Spleen (tissue), 11 donors: ENCODE measurements at regions not wholly inside any gene's neighbourhood (a gene's known extent, or its start where the extent isn't known, plus 50 kb on each side); places are given as distances from the start of the nearest gene placed in this dataset.
A peak's percentile ranks its signal among the peaks of the same experiment; 100 is the strongest.

Source experiments
- DNase-seq: peaks from one replicate; pipeline ENCODE4 v3.0.0-alpha.2; 2020
- H3K27ac ChIP-seq, 8 donors: fragments of 200-600 bp; sonication (generic) in 7 of 8; 1 replicate in 4 of 8; 2 replicates in 4 of 8; pipeline versions ENCODE4 v1.5.0 to v1.8.0; 2016 to 2021; ENCODE audit warnings: inconsistent platforms in 4 of 8, mild to moderate bottlenecking in 4 of 8, moderate library complexity in 1 of 8
- H3K27me3 ChIP-seq, 7 donors: fragments of 200-600 bp; sonication (generic) in 6 of 7; replicated peaks in 1 of 7; 1 replicate in 4 of 7; 2 replicates in 3 of 7; pipeline versions ENCODE4 v1.5.0 to v1.8.0; 2016 to 2021; ENCODE audit warnings: inconsistent platforms in 3 of 7, mild to moderate bottlenecking in 1 of 7
- H3K36me3 ChIP-seq, 6 donors: fragments of 200-600 bp; sonication (generic) in 5 of 6; 1 replicate in 4 of 6; 2 replicates in 2 of 6; pipeline versions ENCODE4 v1.5.0 to v1.8.0; 2016 to 2021; ENCODE audit warnings: inconsistent platforms in 2 of 6
- H3K4me1 ChIP-seq, 6 donors: fragments of 200-600 bp; sonication (generic) in 5 of 6; 1 replicate in 3 of 6; 2 replicates in 3 of 6; pipeline versions ENCODE4 v1.5.0 to v1.8.0; 2016 to 2021; ENCODE audit warnings: inconsistent platforms in 3 of 6
- H3K4me3 ChIP-seq, 8 donors: fragments of 200-600 bp; sonication (generic) in 7 of 8; 1 replicate in 4 of 8; 2 replicates in 4 of 8; pipeline versions ENCODE4 v1.5.0 to v1.8.0; 2016 to 2021; ENCODE audit warnings: inconsistent platforms in 4 of 8, mild to moderate bottlenecking in 4 of 8, moderate library complexity in 2 of 8
- H3K9me3 ChIP-seq, 8 donors: fragments of 200-600 bp; sonication (generic) in 7 of 8; 1 replicate in 4 of 8; 2 replicates in 4 of 8; pipeline versions ENCODE4 v1.5.0 to v1.8.0; 2016 to 2021; ENCODE audit warnings: inconsistent platforms in 4 of 8
- CTCF ChIP-seq, 11 experiments: fragments of 200-600 bp in 7 of 11; fragments of 450-650 bp in 4 of 11; sonication (generic) in 4 of 11; IDR thresholded peaks in 8 of 11; conservative IDR thresholded peaks in 3 of 11; 1 replicate in 7 of 11; 2 replicates in 4 of 11; pipeline versions ENCODE4 v1.4.0 to v1.8.0; 2016 to 2021; ENCODE audit warnings: antibody characterized with exemption in 11 of 11, inconsistent platforms in 4 of 11, mild to moderate bottlenecking in 1 of 11
- POLR2A ChIP-seq, 3 donors: fragments of 450-650 bp; IDR thresholded peaks; one replicate each; pipeline ENCODE4 v1.5.1; 2017; ENCODE audit warnings: antibody characterized with exemption in 3 of 3, mild to moderate bottlenecking in 1 of 3
- POLR2AphosphoS5 ChIP-seq, 3 donors: sonication (generic); formaldehyde crosslinking; IDR thresholded peaks; one replicate each; pipeline ENCODE4 v1.5.1; 2017; ENCODE audit warnings: antibody characterized with exemption in 3 of 3
- WGBS, 5 donors: extraction: QIAGEN DNeasy Blood & Tissue Kit in 3 of 5; methylation state at CpG; one replicate each; pipeline versions ENCODE4 v1.1.5 to v1.1.7; 2013 to 2018; 5-methylcytosine and 5-hydroxymethylcytosine counted together
- intact Hi-C: fragments of 100-400 bp; cut with DNase I; formaldehyde crosslinking; loops from one replicate; pipeline ENCODE4 v1.15.0; 2023; ENCODE audit warnings: low total_unique reads
- donor health status: healthy with polysubstance abuse.
- donor health status: DM: no; HTN: no; CAD: no; lungs with moderate emphysema.
- donor health status: DM: no; HTN: no; CAD: no.
- donor health status: Bipolar disorder and iron deficiency.
- donor health status: healthy.
- donor health status: DM: no; HTN: no; CAD: no.
- donor health status: DM: yes; HTN: yes; CAD: no.

- WGBS, 5 donors, result 74 to 82% (median 80%) methylated on average over 5 of the region's 5 CpGs
- H3K4me1 ChIP-seq, result no peaks in the 10 kb centered on the region
- intact Hi-C loops, result no loop called here
- no peaks in the 10 kb centered on the region for H3K9me3 ChIP-seq
- no peak for DNase-seq
- no peaks in the 10 kb centered on the region for H3K36me3 ChIP-seq
- peak overlapping the region in 1 of 8 donors; percentile 32 for H3K27ac ChIP-seq
- no peak overlapping the region for H3K4me3 ChIP-seq
- no peaks in the 10 kb centered on the region for H3K27me3 ChIP-seq
- no peak for TF ChIP-seq POLR2AphosphoS5 (IDR thresholded peaks at IDR 0.05)
- no peak for TF ChIP-seq POLR2A (IDR thresholded peaks at IDR 0.05)
- TF ChIP-seq CTCF (IDR thresholded peaks at IDR 0.05 in 8 of 11, conservative IDR thresholded peaks at IDR 0.05 in 3 of 11), result no peak
Observed at GRCh38 chr6:14501914-14502313, 384.3 kb downstream of the CD83 start.

GRCh38 chr6:14502551-14502950 is 385.0 kb downstream of the CD83 start:
- DNase-seq, result no peak
- TF ChIP-seq CTCF (IDR thresholded peaks at IDR 0.05 in 8 of 11, conservative IDR thresholded peaks at IDR 0.05 in 3 of 11) (no peak), POLR2A (IDR thresholded peaks at IDR 0.05) (no peak), POLR2AphosphoS5 (IDR thresholded peaks at IDR 0.05) (no peak)
- Histone ChIP-seq H3K36me3 (no peaks in the 10 kb centered on the region), H3K9me3 (no peaks in the 10 kb centered on the region), H3K27me3 (no peaks in the 10 kb centered on the region), H3K4me3 (no peak overlapping the region), H3K27ac (no peak overlapping the region), H3K4me1 (no peaks in the 10 kb centered on the region)
- WGBS, 5 donors, result 77 to 87% (median 78%) methylated on average over 6 of the region's 6 CpGs
- intact Hi-C loops, result no loop called here

- Histone ChIP-seq H3K27me3 (no peaks in the 10 kb centered on the region), H3K9me3 (no peaks in the 10 kb centered on the region), H3K27ac (no peak overlapping the region), H3K4me3 (no peak overlapping the region), H3K36me3 (no peaks in the 10 kb centered on the region), H3K4me1 (no peaks in the 10 kb centered on the region)
- TF ChIP-seq CTCF (IDR thresholded peaks at IDR 0.05 in 8 of 11, conservative IDR thresholded peaks at IDR 0.05 in 3 of 11) (no peak), POLR2A (IDR thresholded peaks at IDR 0.05) (no peak), POLR2AphosphoS5 (IDR thresholded peaks at IDR 0.05) (no peak)
- no peak for DNase-seq
- intact Hi-C loops, result no loop called here
- 82 to 93% (median 88%) methylated on average over 6 of the region's 6 CpGs for WGBS, 5 donors
Observed at GRCh38 chr6:14505401-14505800, 387.8 kb downstream of the CD83 start.

- intact Hi-C loops, result no loop called here
- no peak for TF ChIP-seq POLR2A (IDR thresholded peaks at IDR 0.05)
- no peak for TF ChIP-seq CTCF (IDR thresholded peaks at IDR 0.05 in 8 of 11, conservative IDR thresholded peaks at IDR 0.05 in 3 of 11)
- no peak for TF ChIP-seq POLR2AphosphoS5 (IDR thresholded peaks at IDR 0.05)
- H3K4me3 ChIP-seq, result no peak overlapping the region
- H3K36me3 ChIP-seq, result no peaks in the 10 kb centered on the region
- H3K27me3 ChIP-seq, result no peaks in the 10 kb centered on the region
- DNase-seq, result no peak
- H3K27ac ChIP-seq, result no peak overlapping the region
- no peaks in the 10 kb centered on the region for H3K4me1 ChIP-seq
- no peaks in the 10 kb centered on the region for H3K9me3 ChIP-seq
- WGBS, 5 donors, result 78 to 86% (median 82%) methylated on average over 6 of the region's 6 CpGs
Observed at GRCh38 chr6:14506656-14507246, 389.2 kb downstream of the CD83 start.
